K562 (cell line): ENCODE measurements at regions not wholly inside any gene's neighbourhood (a gene's known extent, or its start where the extent isn't known, plus 50 kb on each side); places are given as distances from the start of the nearest gene placed in this dataset.

ENCODE experiments used
- ATAC-seq: fragments of 200-7000 bp; cut with Tn5 transposase; 3 replicates; pipeline ENCODE4 v1.9.1; 2020; ENCODE audit warnings: moderate library complexity
- BruUV-seq: library from RNA; stranded (reverse); fragments of 400-500 nt; replicated peaks from 2 replicates; lab custom pipeline; 2021; lab: Mats Ljungman, UMichigan
- CTCF ChIA-PET: fragments of 300-600 bp; formaldehyde crosslinking; extraction: SDS; loops from one replicate; lab custom pipeline; 2021; ENCODE audit warnings: low intra/inter-chr PET ratio; lab: Yijun Ruan, JAX
- POLR2A ChIA-PET: fragments of 300-600, 350-650 bp; sonication (Branson Sonifier 250); formaldehyde crosslinking; extraction: SDS; loops from one replicate; lab custom pipeline; 2021; ENCODE audit warnings: antibody characterized with exemption, inconsistent platforms; lab: Yijun Ruan, JAX
- DNase-seq, 4 experiments: peaks; one replicate each; pipeline versions ENCODE4 v3.0.0 to v3.0.0-alpha.2; 2011 to 2018; ENCODE audit warnings: low spot score in 3 of 4, mixed read lengths in 3 of 4; ENCODE audit errors: extremely low read depth in 1 of 4
- FAIRE-seq: peaks from 2 replicates; lab custom pipeline; 2011; peaks lifted over from hg19 to GRCh38; lab: Jason Lieb, UNC
- H2AFZ ChIP-seq: 2 replicates; pipeline ENCODE4 v1.6.0; 2011; ENCODE audit warnings: low read depth, low read length, control low read depth, inconsistent platforms
- H3K27ac ChIP-seq: fragments of 200-600 bp; 3 replicates; pipeline ENCODE4 v1.8.0; 2011; ENCODE audit warnings: low read depth, mild to moderate bottlenecking, control low read depth, inconsistent platforms, low read length, moderate library complexity, mixed read lengths; ENCODE audit errors: extremely low read depth
- H3K27me3 ChIP-seq, 2 experiments: fragments of 300-600 bp in 1 of 2; 2 replicates in 1 of 2; 3 replicates in 1 of 2; pipeline versions ENCODE4 v1.6.0 to v1.8.0; 2011; ENCODE audit warnings: inconsistent platforms in 2 of 2, low read length in 2 of 2, mild to moderate bottlenecking in 1 of 2, mixed read lengths in 1 of 2, moderate library complexity in 1 of 2; ENCODE audit not compliant: control insufficient read depth in 2 of 2, insufficient read depth in 2 of 2
- H3K36me3 ChIP-seq: fragments of 300-600 bp; 3 replicates; pipeline ENCODE4 v1.8.0; 2011; ENCODE audit warnings: mild to moderate bottlenecking, low read length, inconsistent platforms; ENCODE audit not compliant: control insufficient read depth, insufficient read depth
- H3K4me1 ChIP-seq, 2 experiments: fragments of 200-600 bp in 1 of 2; replicated peaks in 1 of 2; 2 replicates in 1 of 2; 3 replicates in 1 of 2; pipeline versions ENCODE4 v1.5.1 to v1.8.0; 2011; ENCODE audit warnings: inconsistent platforms in 2 of 2, low read length in 2 of 2, mild to moderate bottlenecking in 1 of 2, mixed read lengths in 1 of 2, moderate library complexity in 1 of 2; ENCODE audit not compliant: control insufficient read depth in 2 of 2, insufficient read depth in 2 of 2
- H3K4me2 ChIP-seq: 2 replicates; pipeline ENCODE4 v1.6.1; 2011; ENCODE audit warnings: low read length, control low read depth, inconsistent platforms, mixed read lengths; ENCODE audit not compliant: insufficient read depth
- H3K4me3 ChIP-seq: fragments of 200-600 bp; sonication (generic), shearing (Covaris generic); 2 replicates; pipeline ENCODE4 v1.5.1; 2016; ENCODE audit warnings: control low read depth, inconsistent platforms
- H3K79me2 ChIP-seq: fragments of 200-600 bp; 3 replicates; pipeline ENCODE4 v1.8.0; 2011; ENCODE audit warnings: low read length, inconsistent platforms; ENCODE audit not compliant: control insufficient read depth, insufficient read depth
- H3K9ac ChIP-seq, 2 experiments: 2 replicates each; pipeline versions ENCODE4 v1.6.0 to v1.6.1; 2011; ENCODE audit warnings: low read depth in 2 of 2, low read length in 2 of 2, control low read depth in 1 of 2, inconsistent platforms in 1 of 2, mild to moderate bottlenecking in 1 of 2, mixed read lengths in 1 of 2; ENCODE audit not compliant: insufficient read depth in 1 of 2
- H3K9me1 ChIP-seq: one replicate; pipeline ENCODE4 v1.6.0; 2011; ENCODE audit warnings: inconsistent platforms, mild to moderate bottlenecking, low read length, moderate library complexity; ENCODE audit not compliant: control insufficient read depth, insufficient read depth
- H3K9me3 ChIP-seq: replicated peaks from 2 replicates; pipeline ENCODE4 v1.5.1; 2011; ENCODE audit warnings: low read depth, low read length, inconsistent platforms; ENCODE audit not compliant: control insufficient read depth, insufficient read depth
- H4K20me1 ChIP-seq: replicated peaks from 2 replicates; pipeline ENCODE4 v1.6.1; 2011; ENCODE audit warnings: low read length, inconsistent platforms, mixed read lengths; ENCODE audit not compliant: control insufficient read depth, insufficient read depth
- CBX5 ChIP-seq: IDR thresholded peaks from 2 replicates; pipeline ENCODE4 v1.6.1; 2014; ENCODE audit warnings: low read depth, borderline replicate concordance
- EWSR1 ChIP-seq: fragments of 450-650 bp; IDR thresholded peaks from 2 replicates; pipeline ENCODE4 v1.6.1; 2018; ENCODE audit warnings: borderline replicate concordance, mild to moderate bottlenecking, low read depth, moderate library complexity; ENCODE audit not compliant: partially characterized antibody
- HDAC6 ChIP-seq: IDR thresholded peaks from 2 replicates; pipeline ENCODE4 v1.6.1; 2012; ENCODE audit warnings: low read depth, mild to moderate bottlenecking, control low read depth, inconsistent platforms, low read length, moderate library complexity
- HDAC8 ChIP-seq: fragments of 450-650 bp; IDR thresholded peaks from 2 replicates; pipeline ENCODE4 v1.6.1; 2016; ENCODE audit warnings: mild to moderate bottlenecking, missing genetic modification characterization, moderate library complexity, missing compliant biosample characterization
- IRF2 ChIP-seq: sonication (generic); formaldehyde crosslinking; IDR thresholded peaks from 2 replicates; pipeline ENCODE4 v1.8.1; 2022; ENCODE audit warnings: mild to moderate bottlenecking, missing genetic modification reagents
- MTF1 ChIP-seq: fragments of 250-450 bp; sonication (Bioruptor Pico); IDR thresholded peaks from 2 replicates; pipeline ENCODE4 v1.9.0; 2021; ENCODE audit warnings: moderate library complexity, mild to moderate bottlenecking, inconsistent platforms, borderline replicate concordance
- PATZ1 ChIP-seq: fragments of 250-450 bp; sonication (Bioruptor Pico); IDR thresholded peaks from 2 replicates; pipeline ENCODE4 v1.5.0; 2020; ENCODE audit warnings: mild to moderate bottlenecking, borderline replicate concordance
- PHF8 ChIP-seq: fragments of 200-600 bp; sonication (generic); IDR thresholded peaks from 2 replicates; pipeline ENCODE4 v1.6.1; 2012; ENCODE audit warnings: mixed run types, mild to moderate bottlenecking, inconsistent platforms, low read length, moderate library complexity, borderline replicate concordance
- SAFB ChIP-seq: fragments of 200-400 bp; formaldehyde crosslinking; IDR thresholded peaks from 2 replicates; pipeline ENCODE4 v1.6.1; 2017; ENCODE audit warnings: low read depth, low read length, borderline replicate concordance
- SIN3A ChIP-seq, 2 experiments: fragments of 150-350 bp in 1 of 2; IDR thresholded peaks; 2 replicates each; pipeline ENCODE4 v1.6.1; 2011 to 2016; ENCODE audit warnings: borderline replicate concordance in 2 of 2, low read depth in 2 of 2, low read length in 2 of 2, mild to moderate bottlenecking in 2 of 2, moderate library complexity in 2 of 2; ENCODE audit not compliant: control insufficient read depth in 1 of 2
- ZBTB11 ChIP-seq, 3 experiments: fragments of 200-800 bp in 1 of 3; fragments of 250-450 bp in 1 of 3; fragments of 450-650 bp in 1 of 3; sonication (Bioruptor Pico) in 1 of 3; sonication (Bioruptor generic) in 1 of 3; formaldehyde crosslinking in 1 of 3; IDR thresholded peaks; 2 replicates each; pipeline versions ENCODE4 v1.6.1 to v1.8.0; 2016 to 2022; ENCODE audit warnings: mild to moderate bottlenecking in 2 of 3, missing genetic modification characterization in 2 of 3, missing compliant biosample characterization in 1 of 3, moderate library complexity in 1 of 3
- ZNF239 ChIP-seq: fragments of 250-450 bp; sonication (Bioruptor Pico); IDR thresholded peaks from 2 replicates; pipeline ENCODE4 v1.4.0; 2020; ENCODE audit warnings: mild to moderate bottlenecking
- WGBS: fragments of 100-300 bp; shearing (Covaris generic); methylation state at CpG from one replicate; pipeline ENCODE4 v1.1.6; 2016; ENCODE audit warnings: low coverage, mixed read lengths; ENCODE audit not compliant: insufficient coverage; ENCODE audit errors: missing lambda C conversion rate; 5-methylcytosine and 5-hydroxymethylcytosine counted together
- in situ Hi-C: fragments of 300-500 bp; cut with MboI; formaldehyde crosslinking; loops from 4 replicates; pipeline ENCODE4 v1.15.0; 2018; ENCODE audit warnings: inconsistent platforms, mixed read lengths
- intact Hi-C: fragments of 100-400 bp; cut with micrococcal nuclease; formaldehyde crosslinking; loops from 2 replicates; pipeline ENCODE4 v1.14.2; 2022
- TF ChIP-seq, protein P1 (sequence below): fragments of 250-450 bp; sonication (Bioruptor Pico); IDR thresholded peaks from 2 replicates; pipeline ENCODE4 v1.6.1; 2021; ENCODE audit warnings: mild to moderate bottlenecking
- TF ChIP-seq, protein P2 (sequence below): fragments of 250-450 bp; sonication (Bioruptor Pico); IDR thresholded peaks from 2 replicates; pipeline ENCODE4 v1.8.0; 2022; ENCODE audit warnings: moderate library complexity, mild to moderate bottlenecking, inconsistent platforms

GRCh38 chr20:57118107-57118769 lies 148.2 kb downstream of the BMP7 start:
- intact Hi-C loops = no loop called here
- FAIRE-seq = no peak
- H3K4me2 ChIP-seq = no peak overlapping the region
- TF ChIP-seq EWSR1 = peak; percentile 68
- no peak for TF ChIP-seq SAFB
- TF ChIP-seq CBX5 = no peak
- TF ChIP-seq PHF8 = no peak
- TF ChIP-seq SIN3A (IDR thresholded peaks at IDR 0.05; ENCODE audit: borderline replicate concordance in 2 of 2, control insufficient read depth in 1 of 2, low read depth in 2 of 2, low read length in 2 of 2) = no peak
- TF ChIP-seq ZBTB11 (CRISPR knock-in tag; IDR thresholded peaks at IDR 0.05) = peak in 1 of 3 experiments; percentile 95; a peak in 2 of 6 replicates
- TF ChIP-seq HDAC8 (tag) = no peak
- no peak for TF ChIP-seq PATZ1 (CRISPR knock-in tag)
- TF ChIP-seq, protein P1, sequence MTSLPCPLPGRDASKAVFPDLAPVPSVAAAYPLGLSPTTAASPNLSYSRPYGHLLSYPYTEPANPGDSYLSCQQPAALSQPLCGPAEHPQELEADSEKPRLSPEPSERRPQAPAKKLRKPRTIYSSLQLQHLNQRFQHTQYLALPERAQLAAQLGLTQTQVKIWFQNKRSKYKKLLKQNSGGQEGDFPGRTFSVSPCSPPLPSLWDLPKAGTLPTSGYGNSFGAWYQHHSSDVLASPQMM = no peak
- TF ChIP-seq ZNF239 (CRISPR knock-in tag) = no peak
- TF ChIP-seq, protein P2, sequence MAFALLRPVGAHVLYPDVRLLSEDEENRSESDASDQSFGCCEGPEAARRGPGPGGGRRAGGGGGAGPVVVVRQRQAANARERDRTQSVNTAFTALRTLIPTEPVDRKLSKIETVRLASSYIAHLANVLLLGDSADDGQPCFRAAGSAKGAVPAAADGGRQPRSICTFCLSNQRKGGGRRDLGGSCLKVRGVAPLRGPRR = no peak
- TF ChIP-seq MTF1 (CRISPR knock-in tag) = no peak
- no peak for TF ChIP-seq HDAC6
- no peak for TF ChIP-seq IRF2

More at GRCh38 chr20:57118107-57118769, 148.2 kb downstream of the BMP7 start:
- no peaks in the 10 kb centered on the region for H3K9me1 ChIP-seq
- H3K4me1 ChIP-seq = no peaks in the 10 kb centered on the region; a peak in 1 of 5 replicates
- DNase-seq (peak in 3 of 4 experiments; percentile 51 to 59 (median 58)), ATAC-seq (peak; percentile 83)
- H3K27ac ChIP-seq = no peak overlapping the region
- BruUV-seq = no TSS peak
- H2AFZ ChIP-seq = no peak overlapping the region
- no peaks in the 10 kb centered on the region for H4K20me1 ChIP-seq
- no peaks in the 10 kb centered on the region for H3K36me3 ChIP-seq
- no peak overlapping the region for H3K4me3 ChIP-seq
- H3K27me3 ChIP-seq = peaks cover 0 to 21% of the 10 kb centered on the region in 2 experiments; a peak in 2 of 5 replicates
- H3K9ac ChIP-seq = no peak overlapping the region
- no peaks in the 10 kb centered on the region for H3K79me2 ChIP-seq
- in situ Hi-C loops = no loop called here
- POLR2A ChIA-PET = no interaction called here
- 3% methylated on average over 11 of the region's 21 CpGs for WGBS
- CTCF ChIA-PET = no interaction called here
- H3K9me3 ChIP-seq = no peaks in the 10 kb centered on the region
